ENCODE measurements at regions not wholly inside any gene's neighbourhood (a gene's known extent, or its start where the extent isn't known, plus 50 kb on each side); places are given as distances from the start of the nearest gene placed in this dataset.

DNA sequence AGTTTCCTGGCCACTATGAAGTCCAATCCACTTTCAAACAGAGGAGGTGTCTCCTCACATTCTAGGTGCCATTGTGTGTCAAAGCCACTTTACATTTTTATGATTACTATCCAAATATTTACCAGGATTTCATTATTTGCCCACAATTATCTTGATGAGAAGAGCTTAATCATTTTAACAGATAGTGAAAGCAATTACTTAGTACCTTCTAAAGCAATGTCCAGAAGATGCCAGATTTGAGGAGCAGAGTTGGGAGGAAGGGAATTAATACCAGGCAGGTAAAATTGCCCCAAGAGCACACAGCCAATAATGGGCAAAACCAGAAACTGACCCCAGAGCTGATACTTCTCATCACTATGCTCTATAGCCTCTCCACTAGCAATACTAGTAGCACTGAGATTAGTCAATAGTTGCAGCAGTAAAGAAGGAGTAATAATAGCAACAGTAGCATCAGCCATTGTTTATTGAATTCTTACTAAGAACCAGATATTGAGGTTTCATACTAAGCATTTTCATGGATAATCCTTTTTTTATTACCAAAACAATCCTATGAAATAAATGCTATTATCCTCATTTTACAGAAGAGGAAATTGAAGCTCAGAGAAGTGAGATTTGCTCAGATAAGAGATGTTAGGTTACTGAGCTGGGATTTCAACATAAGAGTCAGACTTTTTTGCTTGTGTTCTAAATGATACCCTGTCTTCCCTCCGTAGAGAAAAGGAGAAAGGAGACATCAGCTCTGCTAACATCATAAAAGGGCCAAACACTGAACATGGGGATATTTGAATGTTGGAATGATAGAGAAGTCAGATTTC, 509.3 kb upstream of the CFAP20DC start:
- Mint-ChIP-seq H3K4me1 (ENCODE audit: low read depth) (peaks cover 18% of the 10 kb centered on the region), H3K36me3 (ENCODE audit: low read depth) (no peaks in the 10 kb centered on the region), H3K9me3 (no peaks in the 10 kb centered on the region), H3K4me3 (no peak overlapping the region), H3K27ac (no peak overlapping the region), H3K27me3 (ENCODE audit: low read depth) (no peaks in the 10 kb centered on the region)
- DNase-seq (ENCODE audit: low spot score), result no peak

DNA sequence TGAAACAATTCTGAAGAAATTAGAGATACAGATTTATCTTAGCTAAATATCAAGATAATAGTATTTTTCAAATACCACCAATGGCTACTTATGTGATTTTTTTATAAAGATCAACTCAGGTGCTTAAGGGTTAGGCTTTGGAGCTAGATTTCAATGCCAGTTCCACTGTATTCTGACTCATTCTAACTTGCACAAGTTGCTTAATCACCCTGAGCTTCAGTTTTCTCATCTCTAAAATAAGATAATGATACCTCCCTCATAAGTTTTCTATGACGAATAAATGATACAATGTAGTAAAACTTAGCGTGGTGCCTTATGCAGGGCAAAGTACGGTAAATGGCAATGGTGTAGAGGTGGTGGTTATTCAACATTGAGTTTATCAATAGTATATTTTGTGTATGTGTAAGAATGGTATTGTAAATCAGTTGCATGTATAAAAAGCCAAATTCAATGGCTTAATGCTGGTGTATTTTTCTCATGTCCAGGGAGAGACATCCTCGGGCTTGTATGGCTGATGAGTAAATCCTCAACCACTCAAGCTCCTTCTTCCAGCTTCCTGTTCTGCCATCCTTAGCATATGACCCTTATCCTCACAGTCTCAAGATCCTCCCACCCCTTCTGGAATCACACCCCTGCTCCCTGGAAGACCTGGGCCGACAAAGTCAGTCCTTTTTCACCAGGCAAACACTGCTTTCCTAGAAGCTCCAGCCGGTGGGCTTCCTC, 505.9 kb upstream of the CFAP20DC start:
- Mint-ChIP-seq H3K4me1 (ENCODE audit: low read depth) (peaks cover 15% of the 10 kb centered on the region), H3K27me3 (ENCODE audit: low read depth) (no peaks in the 10 kb centered on the region), H3K36me3 (ENCODE audit: low read depth) (no peaks in the 10 kb centered on the region), H3K27ac (no peak overlapping the region), H3K4me3 (no peak overlapping the region), H3K9me3 (no peaks in the 10 kb centered on the region)
- DNase-seq (ENCODE audit: low spot score), result no peak

DNA sequence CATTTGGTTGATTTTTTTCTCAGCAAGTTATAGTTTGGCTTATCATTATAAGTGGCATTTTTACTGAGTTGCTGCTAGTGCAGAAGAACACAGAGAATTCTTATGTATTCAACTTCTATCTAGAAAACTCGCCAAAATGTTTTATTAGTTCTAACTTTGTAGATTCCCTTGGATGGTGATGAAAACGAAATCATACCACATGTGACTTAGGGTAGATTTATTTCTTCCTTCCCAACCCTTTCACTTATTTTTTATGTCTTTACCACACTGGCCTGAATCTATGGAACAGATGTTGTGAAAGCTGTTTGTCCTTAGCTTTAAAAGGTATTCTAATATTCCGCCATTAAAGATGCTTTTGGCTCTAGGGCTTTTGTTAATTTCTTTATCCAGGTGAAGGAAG, 503.3 kb upstream of the CFAP20DC start:
- Mint-ChIP-seq H3K4me1 (ENCODE audit: low read depth) (no peaks in the 10 kb centered on the region), H3K27me3 (ENCODE audit: low read depth) (no peaks in the 10 kb centered on the region), H3K36me3 (ENCODE audit: low read depth) (no peaks in the 10 kb centered on the region), H3K4me3 (no peak overlapping the region), H3K9me3 (no peaks in the 10 kb centered on the region), H3K27ac (no peak overlapping the region)
- no peak for DNase-seq (ENCODE audit: low spot score)

DNA sequence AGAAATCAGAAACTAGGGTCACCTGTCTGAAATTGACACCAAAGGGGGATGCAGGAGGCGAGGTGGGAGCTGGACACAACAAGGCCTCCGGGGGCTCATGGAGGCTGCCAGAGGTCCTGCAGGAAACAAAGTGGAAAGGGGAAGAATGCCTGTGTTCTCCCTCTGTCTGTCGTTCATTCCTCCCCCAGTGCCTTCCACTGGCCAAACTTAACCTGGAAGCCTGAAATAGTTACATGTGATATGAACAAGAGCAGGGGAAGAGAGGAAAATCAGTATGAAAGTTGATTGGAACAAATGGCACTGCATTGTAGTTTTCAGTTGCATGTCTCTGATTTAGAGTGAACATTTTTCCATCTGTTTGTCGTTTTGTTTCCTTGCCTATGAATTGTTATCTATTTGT, 502.0 kb upstream of the CFAP20DC start:
- H3K36me3 Mint-ChIP-seq (ENCODE audit: low read depth), result no peaks in the 10 kb centered on the region
- no peaks in the 10 kb centered on the region for H3K4me1 Mint-ChIP-seq (ENCODE audit: low read depth)
- H3K27ac Mint-ChIP-seq, result no peak overlapping the region
- no peaks in the 10 kb centered on the region for H3K27me3 Mint-ChIP-seq (ENCODE audit: low read depth)
- H3K4me3 Mint-ChIP-seq, result no peak overlapping the region
- no peaks in the 10 kb centered on the region for H3K9me3 Mint-ChIP-seq
- no peak for DNase-seq (ENCODE audit: low spot score)

DNA sequence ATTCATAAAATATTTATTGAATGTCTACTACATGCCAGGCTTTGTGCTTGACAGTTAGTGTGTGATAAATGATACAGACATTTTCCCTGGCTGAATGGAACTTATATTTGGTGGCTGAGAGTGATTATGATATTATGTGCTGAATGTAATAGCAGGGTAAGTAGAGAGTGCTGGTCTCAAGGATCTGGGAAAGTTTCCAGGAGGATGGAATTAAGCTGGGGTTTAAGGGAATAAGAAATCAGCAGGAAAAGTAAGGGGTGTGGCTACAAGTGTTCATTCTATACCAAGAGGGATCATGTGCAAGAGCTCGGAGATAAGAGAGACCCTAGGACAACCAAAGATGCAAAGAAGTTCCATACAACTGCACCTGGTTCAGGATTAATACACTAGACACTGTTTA, 500.1 kb upstream of the CFAP20DC start:
- no peaks in the 10 kb centered on the region for H3K27me3 Mint-ChIP-seq (ENCODE audit: low read depth)
- no peak for DNase-seq (ENCODE audit: low spot score)
- no peaks in the 10 kb centered on the region for H3K36me3 Mint-ChIP-seq (ENCODE audit: low read depth)
- no peaks in the 10 kb centered on the region for H3K9me3 Mint-ChIP-seq
- no peak overlapping the region for H3K4me3 Mint-ChIP-seq
- H3K4me1 Mint-ChIP-seq (ENCODE audit: low read depth), result no peaks in the 10 kb centered on the region
- H3K27ac Mint-ChIP-seq, result no peak overlapping the region

DNA sequence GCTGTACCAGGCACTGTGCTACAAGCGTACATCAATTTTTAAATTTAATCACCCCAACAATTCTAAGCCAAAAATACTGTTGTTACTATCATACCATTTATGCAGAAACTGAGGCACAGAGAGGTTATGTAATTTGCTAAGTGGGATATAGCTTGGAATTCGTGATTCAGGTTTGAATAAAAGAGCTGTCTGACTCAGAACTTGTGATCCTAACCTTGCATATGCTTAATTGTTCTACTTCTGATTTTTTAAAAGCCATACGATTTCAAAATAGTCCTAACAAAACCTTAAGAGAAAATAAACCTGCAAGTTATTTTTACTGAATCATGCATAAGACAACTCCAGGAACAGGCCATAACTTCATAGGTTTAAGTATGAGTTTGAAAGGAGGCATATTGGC, 498.0 kb upstream of the CFAP20DC start:
- no peaks in the 10 kb centered on the region for H3K36me3 Mint-ChIP-seq (ENCODE audit: low read depth)
- no peaks in the 10 kb centered on the region for H3K9me3 Mint-ChIP-seq
- no peak overlapping the region for H3K27ac Mint-ChIP-seq
- H3K4me1 Mint-ChIP-seq (ENCODE audit: low read depth), result peaks cover 5% of the 10 kb centered on the region
- no peaks in the 10 kb centered on the region for H3K27me3 Mint-ChIP-seq (ENCODE audit: low read depth)
- DNase-seq (ENCODE audit: low spot score), result no peak
- no peak overlapping the region for H3K4me3 Mint-ChIP-seq

DNA sequence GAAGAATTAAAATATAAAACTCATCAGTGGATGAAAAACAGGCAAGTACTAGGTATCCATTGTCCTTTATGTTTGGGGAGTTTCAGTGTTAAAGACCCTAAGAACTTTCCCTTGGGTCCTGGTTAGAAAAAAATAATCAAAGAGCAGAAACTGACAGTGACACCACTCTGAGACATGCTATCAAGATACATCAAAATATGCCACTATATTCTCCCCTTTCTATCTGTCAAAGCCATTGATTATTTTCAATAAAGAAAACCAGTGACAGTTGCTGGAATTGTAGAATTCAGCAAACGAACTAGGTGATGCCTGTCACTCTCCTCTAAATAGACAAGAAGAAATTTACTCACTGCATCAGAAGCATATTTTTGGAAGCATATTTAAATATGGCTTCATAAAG, 496.7 kb upstream of the CFAP20DC start:
- Mint-ChIP-seq H3K9me3 (no peaks in the 10 kb centered on the region), H3K27ac (no peak overlapping the region), H3K27me3 (ENCODE audit: low read depth) (no peaks in the 10 kb centered on the region), H3K36me3 (ENCODE audit: low read depth) (no peaks in the 10 kb centered on the region), H3K4me1 (ENCODE audit: low read depth) (peaks cover 14% of the 10 kb centered on the region), H3K4me3 (no peak overlapping the region)
- no peak for DNase-seq (ENCODE audit: low spot score)

DNA sequence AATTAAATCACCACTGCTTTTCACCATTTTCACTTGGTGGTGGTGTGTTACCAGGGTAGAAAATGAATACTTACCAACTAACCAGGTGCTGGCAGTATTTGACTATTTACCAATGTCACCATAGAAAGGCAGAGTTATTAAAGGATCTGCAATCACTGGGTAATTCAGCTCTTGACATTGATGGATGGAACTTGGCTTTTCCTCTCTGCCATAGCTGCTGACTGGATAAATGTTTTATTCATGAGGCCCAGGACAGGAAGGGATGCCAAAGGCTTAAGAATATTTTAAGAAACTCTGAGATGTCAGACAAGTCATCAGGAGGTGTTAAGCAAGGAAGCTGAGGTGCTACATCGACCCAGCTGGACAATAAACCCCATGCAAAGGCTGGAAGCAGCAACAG, 495.5 kb upstream of the CFAP20DC start:
- Mint-ChIP-seq H3K27ac (no peak overlapping the region), H3K4me1 (ENCODE audit: low read depth) (peaks cover 18% of the 10 kb centered on the region), H3K36me3 (ENCODE audit: low read depth) (no peaks in the 10 kb centered on the region), H3K9me3 (no peaks in the 10 kb centered on the region), H3K27me3 (ENCODE audit: low read depth) (no peaks in the 10 kb centered on the region), H3K4me3 (no peak overlapping the region)
- DNase-seq (ENCODE audit: low spot score), result no peak

DNA sequence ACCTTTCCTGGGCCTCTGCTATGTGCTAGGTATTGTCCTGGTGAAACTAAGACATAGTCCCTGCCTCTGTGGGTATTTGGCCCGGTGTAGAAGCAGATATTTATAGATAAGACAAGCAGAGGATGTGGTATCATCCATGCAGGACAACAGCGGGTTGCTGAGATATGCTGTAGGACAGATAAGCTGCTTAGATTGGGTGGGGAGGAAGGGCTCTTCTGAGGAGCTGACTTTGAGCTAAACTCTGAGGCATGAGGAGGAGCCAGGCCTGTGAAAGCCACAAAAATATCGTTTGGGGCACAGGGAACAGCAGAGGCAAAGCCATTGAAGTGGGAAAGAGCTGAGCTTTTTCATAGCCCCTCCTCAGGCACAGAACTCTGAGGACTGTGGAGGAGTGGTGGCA, 492.5 kb upstream of the CFAP20DC start:
- H3K36me3 Mint-ChIP-seq (ENCODE audit: low read depth), result no peaks in the 10 kb centered on the region
- DNase-seq (ENCODE audit: low spot score), result no peak
- peaks cover 18% of the 10 kb centered on the region for H3K4me1 Mint-ChIP-seq (ENCODE audit: low read depth)
- H3K27ac Mint-ChIP-seq, result no peak overlapping the region
- no peaks in the 10 kb centered on the region for H3K9me3 Mint-ChIP-seq
- H3K4me3 Mint-ChIP-seq, result no peak overlapping the region
- no peaks in the 10 kb centered on the region for H3K27me3 Mint-ChIP-seq (ENCODE audit: low read depth)

DNA sequence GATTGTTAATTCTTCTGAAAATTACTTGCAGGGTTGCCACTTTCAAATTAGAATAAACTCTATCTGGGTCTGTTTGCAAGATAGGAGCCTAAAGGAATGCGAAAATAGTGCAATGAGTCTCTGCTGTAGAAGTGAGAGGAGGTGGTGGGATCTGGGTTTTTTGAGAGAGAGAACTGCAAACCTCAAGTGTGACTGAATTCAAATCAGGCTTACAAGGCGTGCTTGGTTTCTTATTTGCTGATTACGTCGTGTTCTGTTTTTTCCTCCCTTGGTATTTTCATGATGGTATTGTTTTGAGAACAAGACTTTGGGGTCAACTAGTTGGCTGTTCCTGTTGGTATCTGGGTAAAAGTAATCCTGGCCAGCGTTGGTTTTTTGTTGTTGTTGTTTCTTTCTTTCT, 490.9 kb upstream of the CFAP20DC start:
- Mint-ChIP-seq H3K9me3 (no peaks in the 10 kb centered on the region), H3K36me3 (ENCODE audit: low read depth) (no peaks in the 10 kb centered on the region), H3K27me3 (ENCODE audit: low read depth) (no peaks in the 10 kb centered on the region), H3K4me3 (no peak overlapping the region), H3K4me1 (ENCODE audit: low read depth) (peaks cover 18% of the 10 kb centered on the region), H3K27ac (no peak overlapping the region)
- DNase-seq (ENCODE audit: low spot score), result no peak

DNA sequence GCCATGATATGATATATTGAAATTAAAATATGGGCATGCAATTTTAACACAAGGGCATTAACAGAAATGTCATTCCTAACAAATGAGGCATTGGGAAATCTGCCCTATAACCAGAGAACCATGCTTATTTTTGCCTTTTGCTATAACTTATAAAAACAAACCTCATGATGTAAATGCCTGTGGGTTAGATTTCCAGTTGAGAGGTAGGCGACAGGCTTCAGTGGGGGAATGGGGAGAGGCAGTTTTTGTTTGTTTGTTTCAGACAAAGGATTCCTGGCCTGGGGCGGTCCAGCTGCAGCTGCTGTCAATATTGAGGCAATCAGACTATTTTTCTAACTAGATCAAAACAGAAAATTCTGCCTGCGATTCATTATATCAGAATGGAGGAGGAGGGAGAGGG, 490.4 kb upstream of the CFAP20DC start:
- H3K4me3 Mint-ChIP-seq, result no peak overlapping the region
- H3K27me3 Mint-ChIP-seq (ENCODE audit: low read depth), result no peaks in the 10 kb centered on the region
- no peak overlapping the region for H3K27ac Mint-ChIP-seq
- H3K9me3 Mint-ChIP-seq, result no peaks in the 10 kb centered on the region
- no peak for DNase-seq (ENCODE audit: low spot score)
- no peaks in the 10 kb centered on the region for H3K36me3 Mint-ChIP-seq (ENCODE audit: low read depth)
- peaks cover 18% of the 10 kb centered on the region for H3K4me1 Mint-ChIP-seq (ENCODE audit: low read depth)

DNA sequence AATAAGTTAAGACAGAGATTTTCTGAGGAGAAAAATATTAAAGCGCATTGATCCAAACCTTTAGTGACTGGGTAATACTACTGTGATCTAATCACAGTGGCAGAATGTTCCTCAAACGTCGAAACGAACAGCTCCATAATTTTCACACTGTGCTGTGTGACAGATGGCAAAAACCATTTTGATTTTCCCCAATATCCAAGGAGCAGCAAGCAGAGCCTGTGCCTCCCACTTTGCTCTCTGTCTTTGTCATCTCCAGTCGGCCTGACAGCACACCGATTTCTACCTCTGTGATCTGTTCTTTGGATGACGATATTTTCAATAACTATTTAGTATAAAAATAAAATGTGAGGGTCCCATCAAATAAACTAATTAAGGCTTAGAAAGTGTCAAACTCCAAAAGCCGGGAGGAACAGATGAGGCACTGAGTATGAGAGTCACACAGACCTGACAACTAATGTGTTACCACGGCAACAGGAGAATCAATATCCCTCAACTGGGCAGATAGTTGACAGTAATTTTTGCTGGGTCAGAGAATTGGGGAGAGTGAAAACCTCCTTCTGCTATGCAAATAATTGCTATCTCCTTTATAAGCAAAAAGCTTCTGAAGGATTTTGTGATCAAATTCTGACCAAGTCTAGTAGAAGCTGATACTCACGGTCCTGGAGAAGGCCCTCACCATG, 489.1 kb upstream of the CFAP20DC start:
- Mint-ChIP-seq H3K36me3 (ENCODE audit: low read depth) (no peaks in the 10 kb centered on the region), H3K27me3 (ENCODE audit: low read depth) (peaks cover under 1% of the 10 kb centered on the region), H3K4me1 (ENCODE audit: low read depth) (peaks cover 18% of the 10 kb centered on the region), H3K9me3 (no peaks in the 10 kb centered on the region), H3K4me3 (no peak overlapping the region), H3K27ac (no peak overlapping the region)
- no peak for DNase-seq (ENCODE audit: low spot score)

DNA sequence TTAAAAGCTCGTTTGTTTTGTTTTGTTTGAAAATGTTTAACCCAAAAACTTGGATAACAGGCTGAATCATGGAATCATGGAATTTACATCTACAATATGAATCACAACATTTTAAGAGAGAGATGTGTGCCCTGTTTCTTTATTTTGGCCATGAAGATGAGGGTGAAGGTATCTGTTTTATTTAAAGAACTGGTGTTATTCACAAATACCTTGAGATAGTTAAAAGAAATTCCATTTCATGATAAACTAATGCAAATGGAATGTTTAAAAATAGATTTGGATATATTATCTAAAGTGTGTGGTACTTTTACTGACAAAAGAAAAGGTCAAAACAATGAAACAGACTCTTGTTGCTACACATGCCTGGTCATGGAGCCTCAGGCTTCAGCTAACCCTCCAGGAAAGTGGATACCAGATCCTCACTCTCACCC, 486.0 kb upstream of the CFAP20DC start:
- Mint-ChIP-seq H3K4me1 (ENCODE audit: low read depth) (peaks cover 2% of the 10 kb centered on the region), H3K4me3 (no peak overlapping the region), H3K27ac (no peak overlapping the region), H3K36me3 (ENCODE audit: low read depth) (no peaks in the 10 kb centered on the region), H3K9me3 (no peaks in the 10 kb centered on the region), H3K27me3 (ENCODE audit: low read depth) (peaks cover 4% of the 10 kb centered on the region)
- no peak for DNase-seq (ENCODE audit: low spot score)

DNA sequence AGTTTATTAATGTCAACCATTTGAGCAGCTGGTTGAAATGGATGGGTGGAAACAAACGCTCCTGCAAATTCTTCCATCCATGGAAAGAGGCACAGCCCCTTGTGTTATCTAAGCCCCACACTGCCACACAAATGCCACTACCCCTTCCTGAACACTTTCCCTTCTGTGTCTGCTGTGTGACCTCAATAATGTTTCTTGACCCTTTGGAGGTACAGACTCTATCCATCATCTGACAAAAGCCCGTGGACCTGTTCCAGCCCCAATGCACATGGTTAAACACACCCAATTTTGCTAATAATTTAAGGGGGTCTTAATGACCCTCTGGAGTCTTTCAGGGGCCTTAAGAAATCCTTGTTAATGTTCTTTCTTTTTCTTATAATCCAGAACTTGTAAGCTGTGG, 482.2 kb upstream of the CFAP20DC start:
- H3K4me3 Mint-ChIP-seq, result no peak overlapping the region
- no peak overlapping the region for H3K27ac Mint-ChIP-seq
- H3K27me3 Mint-ChIP-seq (ENCODE audit: low read depth), result peaks cover 7% of the 10 kb centered on the region
- H3K4me1 Mint-ChIP-seq (ENCODE audit: low read depth), result peaks cover 6% of the 10 kb centered on the region
- no peaks in the 10 kb centered on the region for H3K36me3 Mint-ChIP-seq (ENCODE audit: low read depth)
- H3K9me3 Mint-ChIP-seq, result no peaks in the 10 kb centered on the region
- no peak for DNase-seq (ENCODE audit: low spot score)
